ENCODE measurements at regions not wholly inside any gene's neighbourhood (a gene's known extent, or its start where the extent isn't known, plus 50 kb on each side); places are given as distances from the start of the nearest gene placed in this dataset.

DNA sequence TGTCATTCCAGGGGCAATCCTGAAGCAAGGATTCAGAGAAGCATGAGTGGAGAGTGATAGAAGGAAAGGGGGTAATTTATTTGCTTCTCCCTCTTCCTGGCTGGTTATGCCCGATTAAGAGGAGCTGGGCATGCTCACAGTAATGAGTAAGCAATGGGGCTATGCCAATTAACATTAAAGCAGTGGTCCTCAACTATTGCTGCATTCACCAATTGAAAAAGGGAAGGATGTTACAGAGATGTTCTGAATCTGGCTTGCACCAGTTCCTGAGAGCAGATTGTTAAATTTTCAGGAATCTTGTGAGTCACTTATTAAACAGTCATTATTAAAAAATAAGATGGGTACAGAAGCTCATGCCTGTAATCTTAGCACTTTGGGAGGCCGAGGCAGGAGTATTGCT lies 85.9 kb upstream of the ZBTB20 start:
- TF ChIP-seq, protein P1, sequence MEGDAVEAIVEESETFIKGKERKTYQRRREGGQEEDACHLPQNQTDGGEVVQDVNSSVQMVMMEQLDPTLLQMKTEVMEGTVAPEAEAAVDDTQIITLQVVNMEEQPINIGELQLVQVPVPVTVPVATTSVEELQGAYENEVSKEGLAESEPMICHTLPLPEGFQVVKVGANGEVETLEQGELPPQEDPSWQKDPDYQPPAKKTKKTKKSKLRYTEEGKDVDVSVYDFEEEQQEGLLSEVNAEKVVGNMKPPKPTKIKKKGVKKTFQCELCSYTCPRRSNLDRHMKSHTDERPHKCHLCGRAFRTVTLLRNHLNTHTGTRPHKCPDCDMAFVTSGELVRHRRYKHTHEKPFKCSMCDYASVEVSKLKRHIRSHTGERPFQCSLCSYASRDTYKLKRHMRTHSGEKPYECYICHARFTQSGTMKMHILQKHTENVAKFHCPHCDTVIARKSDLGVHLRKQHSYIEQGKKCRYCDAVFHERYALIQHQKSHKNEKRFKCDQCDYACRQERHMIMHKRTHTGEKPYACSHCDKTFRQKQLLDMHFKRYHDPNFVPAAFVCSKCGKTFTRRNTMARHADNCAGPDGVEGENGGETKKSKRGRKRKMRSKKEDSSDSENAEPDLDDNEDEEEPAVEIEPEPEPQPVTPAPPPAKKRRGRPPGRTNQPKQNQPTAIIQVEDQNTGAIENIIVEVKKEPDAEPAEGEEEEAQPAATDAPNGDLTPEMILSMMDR (IDR thresholded peaks at IDR 0.05 in 8 of 11, conservative IDR thresholded peaks at IDR 0.05 in 3 of 11) = no peak
- TF ChIP-seq POLR2A (IDR thresholded peaks at IDR 0.05) = no peak

Data from spleen (tissue), 7 donors.